Cardiac fibroblast (primary cell): ENCODE measurements at regions not wholly inside any gene's neighbourhood (a gene's known extent, or its start where the extent isn't known, plus 50 kb on each side); places are given as distances from the start of the nearest gene placed in this dataset.

Source experiments
- DNase-seq, 2 donors: peaks; one replicate each; pipeline versions ENCODE4 v3.0.0 to v3.0.0-alpha.2; 2010; ENCODE audit warnings: low read depth in 2 of 2
- H3K4me3 ChIP-seq, 2 donors: replicated peaks in 1 of 2; 1 replicate in 1 of 2; 2 replicates in 1 of 2; pipeline ENCODE4 v1.5.1; 2011; ENCODE audit warnings: low read depth in 2 of 2, low read length in 2 of 2, mild to moderate bottlenecking in 2 of 2, moderate library complexity in 1 of 2
- CTCF ChIP-seq: IDR thresholded peaks from one replicate; pipeline ENCODE4 v1.5.1; 2011; ENCODE audit warnings: low read depth, mild to moderate bottlenecking, low read length, inconsistent platforms

DNA sequence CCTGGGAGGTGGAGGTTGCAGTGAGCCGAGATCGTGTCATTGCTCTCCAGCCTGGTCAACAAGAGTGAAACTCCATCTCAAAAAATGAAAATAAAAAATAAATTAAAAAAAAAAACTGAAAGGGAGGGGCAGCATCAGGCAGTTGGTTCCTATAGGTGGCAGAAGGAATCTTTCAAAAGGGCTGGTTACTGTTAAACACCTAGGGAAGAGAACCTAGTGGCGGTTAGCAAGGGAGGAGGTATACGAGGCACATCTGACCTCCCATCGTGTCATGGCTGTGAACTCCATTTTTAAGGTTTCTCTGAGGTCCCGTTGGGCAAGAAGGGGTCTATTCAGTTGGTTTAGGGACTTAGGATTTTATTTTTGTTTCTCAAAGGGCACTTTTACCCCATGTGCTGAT lies 150.1 kb downstream of the SLC7A11 start:
- H3K4me3 ChIP-seq = no peak overlapping the region
- no peak for DNase-seq
- TF ChIP-seq CTCF = no peak

DNA sequence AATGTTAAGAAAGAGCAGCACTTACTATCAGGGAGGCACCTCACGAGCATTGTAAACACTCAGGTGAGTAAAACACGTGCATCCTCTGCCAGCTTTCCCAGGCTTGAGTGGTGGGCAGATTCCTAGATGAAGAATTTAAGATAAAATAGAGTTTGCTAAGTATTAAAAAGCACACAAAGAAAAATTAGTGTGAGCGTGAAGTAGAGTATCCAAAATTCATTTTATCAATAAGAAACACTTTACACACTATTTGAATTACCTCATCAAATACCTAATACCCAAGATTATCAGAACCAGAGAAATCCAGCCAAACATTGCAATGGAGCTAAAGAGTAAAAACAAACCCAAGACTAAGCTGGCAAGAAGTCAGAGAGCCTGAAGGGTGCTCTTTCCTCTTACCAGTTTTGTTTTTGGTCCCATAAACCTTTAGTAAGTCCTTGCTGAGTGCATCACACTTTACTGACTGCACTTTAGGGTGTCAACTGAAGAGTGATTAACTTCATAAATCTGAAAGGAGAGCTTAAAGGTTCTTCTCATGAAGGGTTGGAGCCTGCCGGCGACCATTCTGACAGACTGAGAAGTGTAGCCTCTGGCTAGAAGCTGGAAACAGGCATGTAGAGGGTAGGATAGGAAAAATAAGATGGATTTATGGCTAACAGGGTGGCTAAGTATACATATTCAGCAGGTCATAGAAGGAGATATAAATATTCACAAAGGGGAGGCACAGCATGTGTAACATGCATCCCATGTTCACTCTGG lies 151.1 kb downstream of the SLC7A11 start:
- TF ChIP-seq CTCF = no peak
- no peak for DNase-seq
- no peak overlapping the region for H3K4me3 ChIP-seq

DNA sequence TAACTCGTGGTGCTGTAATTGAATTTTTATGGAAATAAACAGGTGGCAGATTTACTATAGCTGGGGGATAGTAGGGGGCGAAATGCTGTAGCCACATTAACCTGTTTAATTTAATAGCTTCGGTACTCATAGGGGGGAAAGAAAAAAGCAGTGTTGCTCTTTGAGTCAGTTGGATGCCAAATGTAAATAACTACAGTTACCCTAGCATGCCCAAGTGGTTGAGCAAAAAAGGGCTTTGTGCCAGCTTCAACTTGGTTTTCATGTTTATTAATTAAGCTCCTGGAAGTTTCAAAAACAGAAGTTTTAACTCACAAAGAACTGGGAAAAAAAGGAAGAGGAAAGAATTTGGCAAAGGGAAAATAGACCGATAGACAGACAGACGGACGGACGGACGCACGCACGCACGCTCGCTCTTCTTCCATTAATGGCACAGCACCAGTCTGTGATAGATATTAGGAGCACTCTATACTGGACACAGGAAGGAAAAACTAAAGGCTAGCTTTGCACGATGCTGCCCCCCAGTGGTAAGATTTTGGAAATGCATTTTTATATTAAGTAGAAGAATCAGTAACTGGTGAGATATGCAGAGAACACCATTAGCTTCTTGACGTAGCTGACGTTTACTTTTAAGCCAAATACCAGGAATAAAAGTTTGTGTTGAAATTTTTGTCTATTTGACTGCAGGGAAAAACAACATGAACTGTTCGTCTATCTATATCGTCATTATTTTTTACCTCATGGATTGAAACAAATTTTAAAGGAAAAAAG lies 151.8 kb downstream of the SLC7A11 start:
- peak; percentile 67 for TF ChIP-seq CTCF
- DNase-seq = peak; percentile 89

GRCh38 chr4:138088449-138089208 lies 153.5 kb downstream of the SLC7A11 start:
- no peak for DNase-seq
- no peak overlapping the region for H3K4me3 ChIP-seq
- TF ChIP-seq CTCF = no peak

More for the DNA sequence above, 151.8 kb downstream of the SLC7A11 start:
- H3K4me3 ChIP-seq = peak overlapping the region; percentile 22 to 32

- H3K4me3 ChIP-seq = no peak overlapping the region
- no peak for TF ChIP-seq CTCF
- DNase-seq = peak in 1 of 2 donors; percentile 4
Observed at GRCh38 chr4:138087066-138087719, 155.0 kb downstream of the SLC7A11 start.

- no peak for TF ChIP-seq CTCF
- no peak overlapping the region for H3K4me3 ChIP-seq
- no peak for DNase-seq
Observed at GRCh38 chr4:138086611-138087041, 155.5 kb downstream of the SLC7A11 start.
